H54 (cell line): ENCODE measurements at regions not wholly inside any gene's neighbourhood (a gene's known extent, or its start where the extent isn't known, plus 50 kb on each side); places are given as distances from the start of the nearest gene placed in this dataset.

Experiments
- DNase-seq: peaks from one replicate; pipeline ENCODE4 v3.0.0; 2011; ENCODE audit warnings: low spot score, mixed read lengths; ENCODE audit not compliant: insufficient read length
- FAIRE-seq: peaks from 3 replicates; lab custom pipeline; 2011; peaks lifted over from hg19 to GRCh38; lab: Jason Lieb, UNC
- POLR2A ChIP-seq: IDR thresholded peaks from 2 replicates; pipeline ENCODE4 v1.6.1; 2011; ENCODE audit warnings: low read depth, mild to moderate bottlenecking, low read length

DNA sequence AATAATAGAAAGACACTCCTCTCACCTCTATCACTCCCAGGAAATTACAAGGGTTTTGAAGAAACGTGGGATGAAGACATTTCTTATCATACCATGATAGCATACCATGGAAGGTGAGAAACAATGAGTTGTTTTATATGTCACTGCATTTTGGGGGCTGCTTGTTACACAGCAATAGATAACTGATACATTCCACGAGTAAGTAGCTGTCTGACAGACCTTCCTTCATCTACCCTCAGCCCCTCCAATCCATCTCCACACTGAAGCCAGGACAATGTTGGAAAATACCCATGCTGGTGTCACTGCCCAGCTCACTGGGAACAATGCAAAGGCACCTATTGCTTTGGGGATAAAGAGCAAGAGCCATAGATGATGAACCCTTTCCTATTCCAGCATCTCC, 68.9 kb upstream of the USP29 start:
- DNase-seq (no peak), FAIRE-seq (no peak)
- TF ChIP-seq POLR2A: no peak

DNA sequence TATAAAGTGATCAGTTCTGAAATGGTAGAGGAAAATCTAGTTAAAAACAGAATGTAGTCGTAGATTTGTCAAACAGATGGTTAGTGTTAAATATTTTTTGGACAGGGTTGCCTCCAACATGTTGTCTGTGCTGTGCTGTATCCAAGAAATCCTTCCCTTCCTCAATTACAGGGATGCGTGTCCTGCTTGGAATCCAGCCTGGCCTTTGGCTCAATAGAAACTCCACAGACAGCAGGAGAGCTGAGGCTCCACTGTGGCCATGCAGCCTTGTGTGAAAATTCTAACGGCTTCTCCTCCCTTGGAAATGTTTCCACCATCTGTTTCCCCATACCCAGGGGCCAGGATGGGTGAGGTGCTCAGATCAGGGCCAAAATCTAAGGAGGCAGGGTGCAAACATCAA, 67.7 kb upstream of the USP29 start:
- FAIRE-seq (no peak), DNase-seq (no peak)
- TF ChIP-seq POLR2A: no peak

DNA sequence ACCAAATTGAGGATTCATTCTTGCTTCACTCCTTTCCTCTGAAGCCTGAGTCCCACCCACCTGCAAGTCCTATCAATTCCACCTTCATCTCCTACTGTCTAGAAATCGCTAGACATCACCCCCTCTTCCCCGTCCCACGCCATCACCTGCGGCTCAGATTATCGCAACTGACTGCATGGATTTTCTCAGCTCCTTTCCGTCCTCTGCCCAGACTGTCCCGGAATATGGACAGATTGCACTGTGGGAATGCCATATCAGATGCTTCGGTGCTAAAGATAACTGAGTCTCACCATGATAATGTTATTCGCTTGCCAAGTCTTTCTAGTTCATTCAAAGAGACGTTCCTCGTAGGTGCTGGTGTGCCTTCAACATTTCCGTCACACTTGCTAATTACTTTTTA, 66.4 kb upstream of the USP29 start:
- DNase-seq: no peak
- FAIRE-seq: no peak
- TF ChIP-seq POLR2A: no peak

DNA sequence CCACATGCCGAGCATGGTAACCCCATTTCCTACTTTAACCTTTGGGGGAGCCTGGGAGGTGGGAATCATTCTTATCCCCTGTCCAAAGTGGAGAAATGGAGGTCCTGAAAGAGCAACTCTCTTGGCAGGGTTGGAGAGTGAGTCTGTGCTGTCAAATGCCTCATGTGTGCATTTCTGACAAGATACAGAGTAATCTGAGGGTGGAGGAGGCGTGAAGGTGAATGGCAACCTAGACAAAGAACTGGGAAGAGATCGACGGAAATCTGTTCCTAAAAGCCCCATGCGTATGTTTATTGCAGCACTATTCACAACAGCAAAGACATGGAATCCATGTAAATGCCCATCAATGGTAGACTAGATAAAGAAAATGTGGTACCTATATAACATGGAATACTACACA, 63.8 kb upstream of the USP29 start:
- FAIRE-seq (no peak), DNase-seq (no peak)
- TF ChIP-seq POLR2A: no peak

DNA sequence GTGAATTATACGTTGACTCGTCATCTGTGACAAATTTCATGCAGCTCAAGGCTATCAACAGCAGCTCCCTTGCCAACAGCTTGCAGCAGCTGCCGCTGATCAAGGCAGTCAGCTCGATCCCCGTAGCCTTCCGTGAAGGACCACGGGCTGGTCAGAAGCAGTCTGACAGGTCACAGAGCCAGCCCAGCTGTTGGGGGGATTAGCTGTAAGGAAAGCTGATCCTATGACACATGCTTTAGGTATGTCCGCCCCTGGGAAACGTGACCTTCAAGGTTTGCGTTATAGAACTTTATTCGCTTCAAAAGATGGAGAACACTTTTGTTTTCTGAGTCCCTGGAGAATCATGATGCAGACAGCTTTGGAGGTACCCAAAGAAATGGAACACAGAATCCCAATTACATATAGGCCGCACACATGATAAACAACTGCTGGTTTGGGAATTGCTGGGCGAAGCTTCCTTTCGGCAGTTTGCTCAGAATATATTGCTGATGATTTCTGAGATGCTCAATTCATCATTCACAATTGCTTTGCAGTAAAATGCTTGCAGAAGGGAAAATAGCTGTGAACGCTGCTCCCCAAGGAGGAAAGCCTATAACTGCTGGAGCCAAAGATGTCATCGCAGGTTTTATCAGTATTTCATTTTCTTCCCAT, 62.6 kb upstream of the USP29 start:
- FAIRE-seq (no peak), DNase-seq (no peak)

DNA sequence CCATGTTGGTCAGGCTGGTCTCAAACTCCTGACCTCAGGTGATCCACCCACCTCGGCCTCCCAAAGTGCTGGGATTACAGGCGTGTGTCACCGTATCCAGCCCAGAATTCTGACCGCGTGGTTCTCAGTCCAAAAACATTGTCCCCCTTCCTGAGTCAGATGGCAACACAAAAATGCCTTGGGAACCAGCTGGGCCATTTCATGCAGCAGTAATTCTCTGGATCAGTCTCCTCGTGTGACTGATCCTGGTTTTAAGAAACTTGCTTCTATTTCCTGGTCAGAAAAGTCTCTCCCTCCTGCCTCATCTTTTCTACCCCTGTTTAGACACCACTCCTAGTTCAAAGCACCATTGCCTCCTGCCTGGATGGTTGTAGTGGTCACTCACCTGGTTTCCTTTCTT, 60.9 kb upstream of the USP29 start:
- TF ChIP-seq POLR2A: no peak
- FAIRE-seq (no peak), DNase-seq (no peak)

More for the DNA sequence above, 62.6 kb upstream of the USP29 start:
- no peak for TF ChIP-seq POLR2A

DNA sequence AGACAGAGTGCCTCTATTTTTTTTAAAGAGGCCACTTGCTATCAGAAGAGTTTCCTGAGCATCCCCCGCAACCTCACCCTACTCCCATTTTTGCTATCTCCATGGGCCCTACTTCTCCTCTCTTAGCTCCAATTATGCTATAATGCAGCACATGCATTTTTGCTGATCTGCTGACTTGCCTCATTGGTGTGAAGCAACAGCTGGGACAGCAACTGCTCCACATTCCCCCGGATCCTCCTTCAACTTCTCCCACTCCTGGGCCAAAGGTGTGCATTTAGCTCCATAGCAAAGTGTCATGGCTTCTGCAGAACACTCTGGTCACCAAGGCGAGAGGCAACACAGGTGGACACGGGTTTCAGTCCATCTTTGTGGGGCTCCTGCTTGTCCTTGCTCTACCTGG, 56.7 kb upstream of the USP29 start:
- no peak for DNase-seq
- no peak for TF ChIP-seq POLR2A
- FAIRE-seq: no peak

DNA sequence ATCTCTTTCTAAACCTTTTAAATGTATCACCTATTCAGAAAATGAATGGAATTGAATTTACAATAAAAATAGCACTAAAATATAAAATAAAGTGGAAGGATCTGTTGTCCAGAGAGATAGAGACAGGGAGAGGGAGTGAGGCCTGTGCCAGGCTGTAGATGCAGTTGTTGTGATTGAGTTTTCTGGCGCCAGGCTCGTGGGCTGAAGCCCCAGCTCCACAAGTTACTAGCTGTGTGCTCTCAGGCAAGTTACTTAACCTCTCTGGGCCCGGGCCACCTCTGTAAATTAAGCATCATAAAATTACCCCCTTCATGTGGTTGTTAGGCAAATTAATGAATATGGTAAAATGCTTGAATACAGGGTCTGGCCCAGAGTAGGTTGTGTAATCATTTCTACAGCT, 52.3 kb upstream of the USP29 start:
- TF ChIP-seq POLR2A: no peak
- no peak for FAIRE-seq
- DNase-seq: no peak

DNA sequence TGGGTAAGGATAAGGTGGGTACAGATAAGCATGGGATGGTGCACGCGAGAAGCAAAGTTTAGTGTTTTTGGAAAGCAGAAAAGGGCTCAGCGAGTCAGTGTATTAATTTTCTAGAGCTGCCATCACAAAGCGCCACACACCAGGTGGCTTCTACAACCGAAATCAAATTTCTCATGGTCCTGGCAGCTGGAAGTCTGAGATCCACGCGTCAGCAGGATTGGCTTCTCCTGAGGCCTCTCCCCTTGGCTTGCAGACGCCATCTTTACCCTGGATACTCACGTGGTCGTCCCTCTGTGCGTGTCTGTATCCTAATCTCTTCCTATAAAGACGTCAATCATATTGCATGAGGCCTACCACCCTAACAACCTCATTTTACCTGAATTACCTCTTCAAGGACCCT, 51.5 kb upstream of the USP29 start:
- TF ChIP-seq POLR2A: no peak
- FAIRE-seq (no peak), DNase-seq (no peak)

DNA sequence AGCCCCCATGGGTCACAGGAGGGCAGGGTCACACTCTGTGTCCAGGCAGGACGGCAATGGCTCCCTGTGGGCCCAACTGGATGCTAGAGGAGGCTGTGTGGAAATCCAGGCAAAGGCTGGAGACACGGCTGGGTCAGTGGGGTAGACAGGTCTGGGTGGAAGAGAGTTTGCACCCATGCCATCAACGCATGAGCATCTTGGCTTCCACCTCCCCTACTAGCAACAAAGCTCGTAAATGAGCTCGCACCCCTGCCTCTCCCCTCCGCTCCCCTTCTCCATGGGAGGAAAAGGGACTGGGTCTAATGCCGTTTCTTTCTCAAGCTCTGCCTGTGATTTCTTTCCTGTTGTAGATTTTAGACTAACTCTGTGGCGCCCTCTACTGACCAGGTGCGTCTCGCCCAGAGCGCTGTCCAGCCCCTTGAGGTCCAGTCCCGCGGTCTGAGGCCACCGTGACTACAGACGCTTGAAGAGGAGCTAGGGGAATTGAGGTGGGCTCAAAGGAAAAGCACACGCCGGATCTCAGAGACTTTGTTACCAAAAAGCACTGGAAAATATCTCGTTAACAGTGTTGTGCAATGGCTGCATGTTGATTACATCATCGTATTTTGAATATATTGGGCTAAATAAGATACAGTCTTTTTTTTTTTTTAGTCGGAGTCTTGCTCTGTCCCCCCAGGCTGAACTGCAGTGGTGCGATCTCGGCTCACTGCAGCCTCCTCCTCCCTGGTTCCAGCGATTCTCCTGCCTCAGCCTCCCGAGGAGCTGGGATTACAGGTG, 50.7 kb upstream of the USP29 start:
- TF ChIP-seq POLR2A: no peak
- FAIRE-seq: no peak
- DNase-seq: peak; percentile 49
